ENCODE measurements at regions not wholly inside any gene's neighbourhood (a gene's known extent, or its start where the extent isn't known, plus 50 kb on each side); places are given as distances from the start of the nearest gene placed in this dataset.
"Not testable (repeated sequence)": the region's sequence is repeated elsewhere in the genome, so short reads cannot be mapped to it uniquely, and the experiment has no call there.

DNA sequence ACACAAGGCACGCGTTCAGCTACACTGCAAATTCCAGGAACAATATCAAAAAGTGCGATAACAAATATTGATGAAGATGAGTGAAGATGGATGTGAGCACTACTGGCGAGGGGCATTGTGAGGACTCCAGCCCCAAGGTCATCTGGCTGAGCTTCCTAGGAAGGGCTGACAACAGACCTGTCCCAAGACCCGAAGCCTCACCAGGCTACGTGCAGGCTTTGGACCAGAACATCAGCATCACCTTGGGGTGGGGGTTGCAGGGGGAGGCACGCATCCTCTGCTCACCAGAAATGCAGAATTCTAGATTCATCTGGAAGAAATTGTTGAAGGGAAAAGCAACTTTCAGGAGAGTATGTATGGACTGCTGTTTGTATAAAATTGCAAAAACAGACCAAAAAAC is 386.3 kb upstream of the DEFB115 start:
- H3K79me2 ChIP-seq (ENCODE audit: insufficient read depth, low read length); H3K27ac ChIP-seq (ENCODE audit: low read depth, low read length, poor library complexity, severe bottlenecking); H3K27me3 ChIP-seq (ENCODE audit: insufficient read depth, low read length); H4K20me1 ChIP-seq (ENCODE audit: insufficient read depth, low read length); H3K36me3 ChIP-seq (ENCODE audit: insufficient read depth, low read length); H3K9me3 ChIP-seq (ENCODE audit: low read length); H3K9ac ChIP-seq (ENCODE audit: low read length); H2AFZ ChIP-seq (ENCODE audit: low read length); H3K9me2 ChIP-seq (ENCODE audit: low read depth, low read length); H3F3A ChIP-seq (ENCODE audit: insufficient read depth, low read length); H3K4me2 ChIP-seq (ENCODE audit: low read length); H3K4me1 ChIP-seq (ENCODE audit: insufficient read depth, low read length, severe bottlenecking); H3K4me3 ChIP-seq (ENCODE audit: low read depth, low read length, poor library complexity, severe bottlenecking): not testable (repeated sequence)

DNA sequence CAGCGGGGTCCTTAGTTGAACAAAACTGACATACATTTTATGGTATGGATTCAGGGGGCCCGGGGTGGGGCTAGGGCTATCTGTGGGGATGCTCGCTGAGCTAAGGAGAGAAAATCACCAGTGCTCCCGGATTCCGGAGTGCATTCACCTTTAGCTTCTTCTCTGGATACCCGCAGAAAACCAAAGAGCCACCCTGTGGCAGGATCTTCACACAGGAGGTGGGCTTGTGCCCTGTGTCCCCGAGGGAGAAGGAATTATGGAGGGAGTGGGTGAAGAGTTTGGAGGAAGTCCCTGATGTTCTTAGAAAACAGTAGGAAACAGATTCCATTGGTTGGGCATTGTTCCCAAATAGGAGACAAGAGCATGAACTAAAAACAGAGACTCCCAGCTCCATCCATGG is 385.2 kb upstream of the DEFB115 start:
- not testable (repeated sequence) for H3K27ac ChIP-seq (ENCODE audit: low read depth, low read length, poor library complexity, severe bottlenecking); H3K9me2 ChIP-seq (ENCODE audit: low read depth, low read length); H3F3A ChIP-seq (ENCODE audit: insufficient read depth, low read length); H3K9ac ChIP-seq (ENCODE audit: low read length); H3K4me3 ChIP-seq (ENCODE audit: low read depth, low read length, poor library complexity, severe bottlenecking); H3K9me3 ChIP-seq (ENCODE audit: low read length); H3K79me2 ChIP-seq (ENCODE audit: insufficient read depth, low read length); H2AFZ ChIP-seq (ENCODE audit: low read length); H3K4me1 ChIP-seq (ENCODE audit: insufficient read depth, low read length, severe bottlenecking); H3K36me3 ChIP-seq (ENCODE audit: insufficient read depth, low read length); H3K27me3 ChIP-seq (ENCODE audit: insufficient read depth, low read length); H3K4me2 ChIP-seq (ENCODE audit: low read length); H4K20me1 ChIP-seq (ENCODE audit: insufficient read depth, low read length)

GRCh38 chr20:30875868-30876267 is 381.6 kb upstream of the DEFB115 start:
- not testable (repeated sequence) for H3K9me2 ChIP-seq (ENCODE audit: low read depth, low read length); H3K36me3 ChIP-seq (ENCODE audit: insufficient read depth, low read length); H3K27me3 ChIP-seq (ENCODE audit: insufficient read depth, low read length); H3K9ac ChIP-seq (ENCODE audit: low read length); H3K4me2 ChIP-seq (ENCODE audit: low read length); H3K4me1 ChIP-seq (ENCODE audit: insufficient read depth, low read length, severe bottlenecking); H2AFZ ChIP-seq (ENCODE audit: low read length); H4K20me1 ChIP-seq (ENCODE audit: insufficient read depth, low read length); H3K27ac ChIP-seq (ENCODE audit: low read depth, low read length, poor library complexity, severe bottlenecking); H3K9me3 ChIP-seq (ENCODE audit: low read length); H3K79me2 ChIP-seq (ENCODE audit: insufficient read depth, low read length); H3F3A ChIP-seq (ENCODE audit: insufficient read depth, low read length); H3K4me3 ChIP-seq (ENCODE audit: low read depth, low read length, poor library complexity, severe bottlenecking)

GRCh38 chr20:30891400-30891799 is 366.1 kb upstream of the DEFB115 start:
- not testable (repeated sequence) for H4K20me1 ChIP-seq (ENCODE audit: insufficient read depth, low read length); H3K9me3 ChIP-seq (ENCODE audit: low read length); H3F3A ChIP-seq (ENCODE audit: insufficient read depth, low read length); H3K9ac ChIP-seq (ENCODE audit: low read length); H3K27ac ChIP-seq (ENCODE audit: low read depth, low read length, poor library complexity, severe bottlenecking); H3K9me2 ChIP-seq (ENCODE audit: low read depth, low read length); H3K36me3 ChIP-seq (ENCODE audit: insufficient read depth, low read length); H3K79me2 ChIP-seq (ENCODE audit: insufficient read depth, low read length); H2AFZ ChIP-seq (ENCODE audit: low read length); H3K27me3 ChIP-seq (ENCODE audit: insufficient read depth, low read length); H3K4me3 ChIP-seq (ENCODE audit: low read depth, low read length, poor library complexity, severe bottlenecking); H3K4me1 ChIP-seq (ENCODE audit: insufficient read depth, low read length, severe bottlenecking); H3K4me2 ChIP-seq (ENCODE audit: low read length)
- TF ChIP-seq, protein P1, sequence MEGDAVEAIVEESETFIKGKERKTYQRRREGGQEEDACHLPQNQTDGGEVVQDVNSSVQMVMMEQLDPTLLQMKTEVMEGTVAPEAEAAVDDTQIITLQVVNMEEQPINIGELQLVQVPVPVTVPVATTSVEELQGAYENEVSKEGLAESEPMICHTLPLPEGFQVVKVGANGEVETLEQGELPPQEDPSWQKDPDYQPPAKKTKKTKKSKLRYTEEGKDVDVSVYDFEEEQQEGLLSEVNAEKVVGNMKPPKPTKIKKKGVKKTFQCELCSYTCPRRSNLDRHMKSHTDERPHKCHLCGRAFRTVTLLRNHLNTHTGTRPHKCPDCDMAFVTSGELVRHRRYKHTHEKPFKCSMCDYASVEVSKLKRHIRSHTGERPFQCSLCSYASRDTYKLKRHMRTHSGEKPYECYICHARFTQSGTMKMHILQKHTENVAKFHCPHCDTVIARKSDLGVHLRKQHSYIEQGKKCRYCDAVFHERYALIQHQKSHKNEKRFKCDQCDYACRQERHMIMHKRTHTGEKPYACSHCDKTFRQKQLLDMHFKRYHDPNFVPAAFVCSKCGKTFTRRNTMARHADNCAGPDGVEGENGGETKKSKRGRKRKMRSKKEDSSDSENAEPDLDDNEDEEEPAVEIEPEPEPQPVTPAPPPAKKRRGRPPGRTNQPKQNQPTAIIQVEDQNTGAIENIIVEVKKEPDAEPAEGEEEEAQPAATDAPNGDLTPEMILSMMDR (IDR thresholded peaks at IDR 0.05; ENCODE audit: low read length) = peak; percentile 24; the same call in 1 of the 2 replicates

DNA sequence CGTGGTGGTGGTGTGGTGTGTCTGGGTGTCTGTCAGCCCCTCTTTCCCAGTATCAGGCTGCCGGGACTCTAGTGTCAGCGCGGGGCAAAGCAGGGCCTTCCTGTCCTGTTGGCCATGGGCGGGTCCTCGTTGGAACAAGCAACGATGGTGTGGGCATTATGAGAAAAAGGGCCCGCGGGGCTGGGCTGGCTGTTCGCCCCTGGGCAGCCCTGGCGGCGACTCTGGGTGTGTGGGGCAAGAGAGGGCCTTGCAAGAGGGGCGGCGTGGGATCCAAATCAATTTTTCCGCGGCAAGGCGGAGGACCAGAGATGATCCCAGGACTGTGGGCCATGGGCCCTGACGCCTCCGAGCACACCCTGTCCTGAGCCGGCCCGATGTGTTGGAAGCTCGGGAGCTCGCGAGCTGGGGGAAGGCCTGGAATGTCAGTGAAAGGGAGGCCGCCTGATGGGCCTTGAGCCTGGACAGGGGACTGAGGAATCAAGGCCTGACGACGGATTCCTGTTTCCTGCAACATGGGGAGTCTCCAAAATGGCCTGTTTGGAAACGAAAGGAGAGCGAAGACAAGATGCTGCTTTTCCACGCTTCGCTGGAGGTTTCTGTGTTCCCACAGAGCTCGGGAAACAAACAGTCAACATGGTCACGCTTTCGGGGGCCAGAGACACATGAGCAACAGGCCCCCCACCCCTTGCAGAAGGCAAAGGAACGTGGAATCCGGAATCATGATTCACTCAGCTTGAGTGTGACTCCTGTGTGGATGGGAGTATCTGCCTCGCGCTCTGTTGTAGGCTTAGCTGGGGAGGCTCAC is 364.7 kb upstream of the DEFB115 start:
- TF ChIP-seq, protein P1 (IDR thresholded peaks at IDR 0.05; ENCODE audit: low read length) = no peak
- no peak for TF ChIP-seq EZH2 (IDR thresholded peaks at IDR 0.05; ENCODE audit: borderline replicate concordance, low read length)
- Histone ChIP-seq H4K20me1 (ENCODE audit: insufficient read depth, low read length) (no peaks in the 10 kb centered on the region), H3K79me2 (ENCODE audit: insufficient read depth, low read length) (no peaks in the 10 kb centered on the region), H3K9me2 (ENCODE audit: low read depth, low read length) (no peaks in the 10 kb centered on the region), H3F3A (ENCODE audit: insufficient read depth, low read length) (no peaks in the 10 kb centered on the region), H3K4me2 (ENCODE audit: low read length) (no peak overlapping the region), H3K9me3 (ENCODE audit: low read length) (no peaks in the 10 kb centered on the region), H3K9ac (ENCODE audit: low read length) (no peak overlapping the region), H3K4me3 (ENCODE audit: low read depth, low read length, poor library complexity, severe bottlenecking) (no peak overlapping the region), H3K4me1 (ENCODE audit: insufficient read depth, low read length, severe bottlenecking) (no peaks in the 10 kb centered on the region), H3K27me3 (ENCODE audit: insufficient read depth, low read length) (no peaks in the 10 kb centered on the region), H2AFZ (ENCODE audit: low read length) (no peak overlapping the region), H3K36me3 (ENCODE audit: insufficient read depth, low read length) (no peaks in the 10 kb centered on the region), H3K27ac (ENCODE audit: low read depth, low read length, poor library complexity, severe bottlenecking) (no peak overlapping the region)

DNA sequence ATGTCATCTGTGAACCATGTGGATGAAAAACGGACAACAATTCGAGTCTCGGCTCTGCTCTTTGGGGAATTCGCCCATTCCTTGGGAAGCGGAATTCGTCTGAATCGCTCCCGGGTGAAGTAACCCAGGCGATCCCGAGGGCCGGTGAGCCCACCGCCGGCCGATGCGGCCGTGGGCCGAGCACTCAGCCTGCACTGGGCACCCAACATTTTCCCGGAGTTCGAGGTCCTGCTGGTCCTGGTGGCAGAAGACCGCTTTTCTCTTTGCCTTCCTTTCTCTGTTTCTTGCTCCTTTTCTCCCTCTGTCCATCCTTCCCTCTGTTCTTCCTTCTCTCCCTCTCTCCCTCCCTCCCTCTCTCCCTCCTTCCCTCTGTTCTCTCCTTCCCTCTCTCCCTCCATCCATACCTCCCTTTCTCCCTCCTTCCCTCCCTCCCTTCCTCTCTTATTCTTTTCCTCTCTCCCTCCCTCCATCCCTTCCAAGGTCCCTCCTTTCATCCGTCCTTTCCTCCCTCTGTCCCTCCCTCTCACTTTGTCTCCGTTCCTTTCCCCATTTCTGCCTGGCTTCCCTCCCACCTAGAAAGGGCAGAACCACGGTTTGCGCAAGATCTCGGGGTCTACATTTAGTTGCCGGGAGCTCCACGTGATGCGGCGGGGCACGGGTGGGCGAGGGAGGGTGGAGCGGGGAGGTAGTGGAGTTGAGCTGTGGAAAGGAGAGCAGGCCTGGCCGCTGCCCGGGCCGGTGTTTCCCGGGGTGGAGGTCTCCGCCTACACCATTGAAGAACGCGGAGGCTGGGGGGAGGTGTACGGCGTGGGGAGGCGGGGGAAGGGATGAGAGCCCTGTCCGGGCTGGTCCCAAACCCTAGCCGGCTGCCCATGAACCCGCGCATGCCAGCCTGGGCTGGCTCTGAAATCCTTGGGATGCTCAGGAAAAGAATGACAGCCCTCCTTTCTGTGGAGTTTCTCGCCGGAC is 363.8 kb upstream of the DEFB115 start:
- H3F3A ChIP-seq (ENCODE audit: insufficient read depth, low read length); H3K27me3 ChIP-seq (ENCODE audit: insufficient read depth, low read length); H3K36me3 ChIP-seq (ENCODE audit: insufficient read depth, low read length); H3K9me3 ChIP-seq (ENCODE audit: low read length); H3K4me2 ChIP-seq (ENCODE audit: low read length); H3K9ac ChIP-seq (ENCODE audit: low read length); H4K20me1 ChIP-seq (ENCODE audit: insufficient read depth, low read length); H3K79me2 ChIP-seq (ENCODE audit: insufficient read depth, low read length); H3K4me3 ChIP-seq (ENCODE audit: low read depth, low read length, poor library complexity, severe bottlenecking); H2AFZ ChIP-seq (ENCODE audit: low read length); H3K27ac ChIP-seq (ENCODE audit: low read depth, low read length, poor library complexity, severe bottlenecking); H3K4me1 ChIP-seq (ENCODE audit: insufficient read depth, low read length, severe bottlenecking); H3K9me2 ChIP-seq (ENCODE audit: low read depth, low read length): not testable (repeated sequence)

Data from OCI-LY1 (cell line).